ENCODE measurements at regions not wholly inside any gene's neighbourhood (a gene's known extent, or its start where the extent isn't known, plus 50 kb on each side); places are given as distances from the start of the nearest gene placed in this dataset.

DNA sequence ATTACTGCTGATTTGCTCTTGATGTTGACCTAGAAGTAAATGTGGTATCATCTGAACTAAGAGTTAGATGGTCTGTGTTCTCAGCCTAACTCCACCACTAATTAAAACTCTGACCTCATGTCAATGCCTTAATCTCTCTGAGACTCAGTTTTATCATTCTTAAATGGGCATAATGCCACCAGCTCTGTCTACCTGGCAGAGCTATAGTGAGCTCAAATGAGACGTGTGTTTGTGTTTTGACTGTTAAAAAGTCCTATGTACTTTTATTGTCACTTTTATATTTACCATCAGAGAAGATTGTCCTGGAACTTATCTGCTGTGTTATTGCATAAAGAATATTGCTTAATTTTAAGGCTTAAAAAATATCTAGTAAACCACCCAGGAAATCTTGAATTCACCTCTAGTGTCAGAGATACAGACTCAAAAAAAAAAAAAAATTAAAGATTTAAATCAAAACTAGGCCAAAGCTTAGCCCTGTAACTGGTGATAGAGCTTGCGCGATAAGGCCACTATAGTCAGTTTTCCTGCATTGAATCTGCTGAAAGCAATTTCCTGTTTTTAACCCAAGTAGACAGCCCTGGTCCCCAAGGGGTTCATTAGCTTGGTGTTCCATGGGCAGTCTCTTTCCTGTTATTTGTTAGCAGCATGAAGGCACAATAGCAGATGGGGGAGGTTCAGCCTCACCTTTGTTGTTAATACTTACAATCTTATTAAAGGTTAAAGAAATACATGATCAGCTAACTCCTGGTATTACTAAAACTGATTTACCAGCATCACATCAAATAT, 261.8 kb downstream of the ATP23 start:
- no peak for DNase-seq

DNA sequence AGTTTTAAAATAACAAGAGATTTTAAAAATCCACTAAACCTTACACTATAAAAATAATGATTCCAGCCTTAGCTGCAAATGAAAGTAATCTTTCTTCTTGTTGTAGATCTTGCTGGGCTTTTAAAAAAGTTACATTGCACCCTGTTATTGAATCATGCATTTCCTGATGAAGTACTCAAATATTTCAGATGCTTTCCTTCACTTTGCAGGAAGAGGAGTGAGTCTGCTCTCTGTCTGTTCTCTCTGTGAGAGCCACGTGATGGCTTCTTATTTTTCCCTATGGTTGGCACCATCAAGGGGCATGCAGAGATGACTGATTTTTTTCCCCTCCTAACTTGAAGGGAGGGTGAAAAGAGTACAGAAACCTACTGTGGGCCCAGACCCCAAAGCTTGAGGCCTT, 262.7 kb downstream of the ATP23 start:
- no peak for DNase-seq

DNA sequence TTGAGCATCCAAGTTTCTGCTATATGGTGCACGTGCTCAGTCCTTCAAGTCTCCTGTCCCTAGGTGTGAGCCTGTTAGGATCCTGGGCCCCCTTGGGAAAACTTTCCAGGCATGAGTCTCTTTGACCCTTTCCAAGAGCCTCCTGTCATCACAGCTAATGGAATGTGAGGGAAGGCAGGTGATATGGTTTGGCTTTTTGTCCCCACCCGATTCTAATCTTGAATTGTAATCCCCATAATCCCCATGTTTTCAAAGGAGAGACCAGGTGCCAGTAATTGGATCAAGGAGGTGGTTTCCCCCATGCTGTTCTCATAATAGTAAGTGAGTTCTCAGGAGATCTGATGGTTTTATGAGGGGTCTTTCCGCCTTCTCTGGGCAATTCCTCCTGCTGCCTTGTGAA, 265.5 kb downstream of the ATP23 start:
- DNase-seq, result no peak

DNA sequence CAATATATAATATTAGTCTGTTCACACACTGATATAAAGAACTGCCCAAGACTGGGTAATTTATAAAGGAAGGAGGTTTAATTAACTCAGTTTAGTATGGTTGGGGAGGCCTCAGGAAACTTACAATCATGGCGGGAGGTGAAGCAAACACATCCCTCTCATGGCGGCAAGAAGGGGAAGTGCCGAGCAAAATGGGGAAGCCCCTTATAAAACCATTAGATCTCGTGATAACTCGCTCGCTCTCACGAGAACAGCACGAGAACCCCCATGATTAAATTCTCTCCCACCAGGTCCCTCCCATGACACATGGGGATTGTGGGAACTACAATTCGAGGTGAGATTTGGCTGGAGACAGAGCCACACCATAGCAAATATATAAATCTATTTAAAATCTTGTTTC, 269.8 kb downstream of the ATP23 start:
- DNase-seq, result no peak

DNA sequence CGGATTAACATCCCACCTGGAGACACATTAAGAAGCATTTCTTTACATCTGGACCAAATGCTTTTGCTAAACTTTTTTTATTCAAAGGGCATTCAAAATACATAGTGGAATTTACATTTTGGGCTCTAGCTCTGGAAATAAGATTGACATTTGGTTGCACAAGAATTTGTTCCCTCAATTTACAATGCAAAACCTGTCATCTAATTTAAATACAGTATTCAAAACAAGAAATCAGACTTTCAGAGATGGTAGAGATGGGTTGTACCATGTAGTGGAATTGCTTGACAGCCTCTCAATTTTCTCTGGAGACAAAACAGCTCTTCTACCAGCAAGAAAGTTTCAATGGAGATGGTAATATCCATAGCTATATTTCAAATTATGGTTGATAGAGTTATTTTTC, 275.8 kb downstream of the ATP23 start:
- no peak for DNase-seq

DNA sequence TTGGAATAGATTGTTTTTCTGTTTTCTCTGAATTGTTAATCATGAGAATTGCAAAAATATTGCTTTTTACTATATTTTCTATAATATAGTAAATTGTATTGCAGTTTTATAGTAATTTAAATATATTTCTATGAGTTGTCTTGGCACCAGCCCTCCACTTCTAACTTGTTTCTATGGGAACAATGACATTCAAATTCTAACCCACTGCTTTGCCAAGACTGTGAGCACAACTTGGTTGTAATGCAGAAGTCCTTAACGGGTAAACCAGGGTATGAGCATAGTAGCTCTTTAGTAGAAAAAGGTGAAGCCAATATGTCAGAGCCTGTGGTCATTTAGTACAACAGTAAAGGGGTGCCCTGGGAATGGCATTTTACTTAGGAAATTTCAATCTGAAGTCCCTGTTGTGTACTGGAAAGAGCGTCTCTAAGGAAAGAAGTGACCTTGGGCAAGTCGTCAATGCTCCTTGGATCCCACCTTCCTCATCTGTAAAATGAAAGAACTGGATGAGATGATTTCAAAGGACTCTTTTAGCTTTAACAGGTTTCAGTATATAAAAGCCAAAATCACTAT, 283.3 kb downstream of the ATP23 start:
- DNase-seq, result no peak

DNA sequence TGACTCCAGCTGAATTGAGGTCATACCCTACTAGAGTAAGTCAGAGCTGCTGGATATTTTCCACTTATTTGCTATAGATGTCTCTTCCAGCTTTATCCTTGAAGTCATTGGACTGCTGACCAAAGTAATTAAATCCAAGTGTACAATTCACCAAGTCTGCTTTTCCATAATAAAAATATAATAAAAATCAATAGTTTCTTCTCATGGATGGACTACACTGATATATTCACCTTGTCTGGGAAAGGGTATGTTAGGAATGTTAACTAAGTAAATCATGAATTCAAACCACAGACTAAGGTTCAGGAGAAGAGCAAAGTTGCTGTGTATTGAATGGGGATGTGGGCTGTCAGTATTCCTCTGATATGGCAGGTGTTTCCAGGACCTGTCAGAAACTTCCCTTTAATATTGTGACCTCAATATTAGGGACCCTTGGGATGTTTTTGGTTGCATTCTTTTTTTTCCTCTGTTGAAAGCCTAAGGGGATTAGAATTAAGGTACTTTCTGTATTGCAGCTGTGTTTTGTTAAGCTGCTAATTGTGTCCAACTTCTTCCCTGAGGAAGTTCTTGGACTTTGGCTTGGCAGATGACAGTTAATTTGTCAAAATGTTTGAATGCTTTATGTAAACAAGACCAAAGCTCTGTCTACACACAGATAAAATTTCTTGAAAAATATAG, 284.0 kb downstream of the ATP23 start:
- no peak for DNase-seq

DNA sequence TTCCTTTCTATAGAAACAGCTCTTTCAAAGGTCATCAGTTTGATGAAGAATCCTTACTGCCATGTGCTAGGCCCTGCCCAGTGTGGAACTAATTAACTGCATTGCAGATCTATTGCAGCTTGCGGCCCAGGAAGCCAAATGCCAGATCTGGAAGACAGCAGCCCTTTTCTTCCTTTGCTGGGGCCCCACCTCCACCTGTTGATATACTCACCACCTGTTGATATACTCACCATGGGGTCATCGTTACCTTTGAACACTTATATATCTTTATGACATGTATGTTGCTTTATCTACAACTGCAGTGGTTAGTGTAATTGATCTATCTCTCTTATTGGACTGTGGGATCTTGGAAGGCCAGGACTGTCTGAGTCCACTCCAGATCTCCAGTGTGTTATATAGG, 292.5 kb downstream of the ATP23 start:
- DNase-seq, result no peak

DNA sequence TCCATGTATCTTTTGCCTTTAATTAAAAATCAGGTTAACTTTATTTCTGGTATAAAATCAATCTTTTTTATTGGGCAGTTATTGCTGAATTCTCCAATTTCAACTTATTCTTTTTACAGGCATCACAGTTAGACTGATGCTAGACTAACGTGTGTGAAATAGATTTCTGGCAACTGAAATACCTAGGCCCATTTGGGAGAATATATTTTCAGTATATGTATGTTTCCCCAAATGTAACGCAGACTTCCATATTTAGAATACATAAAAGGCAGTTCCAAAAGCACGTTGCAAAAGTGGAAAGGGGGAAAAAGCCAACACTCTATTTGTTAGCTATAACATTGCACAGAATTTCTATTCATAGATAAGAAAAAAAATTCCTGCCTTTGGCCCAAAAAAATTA, 297.0 kb downstream of the ATP23 start:
- no peak for DNase-seq

DNA sequence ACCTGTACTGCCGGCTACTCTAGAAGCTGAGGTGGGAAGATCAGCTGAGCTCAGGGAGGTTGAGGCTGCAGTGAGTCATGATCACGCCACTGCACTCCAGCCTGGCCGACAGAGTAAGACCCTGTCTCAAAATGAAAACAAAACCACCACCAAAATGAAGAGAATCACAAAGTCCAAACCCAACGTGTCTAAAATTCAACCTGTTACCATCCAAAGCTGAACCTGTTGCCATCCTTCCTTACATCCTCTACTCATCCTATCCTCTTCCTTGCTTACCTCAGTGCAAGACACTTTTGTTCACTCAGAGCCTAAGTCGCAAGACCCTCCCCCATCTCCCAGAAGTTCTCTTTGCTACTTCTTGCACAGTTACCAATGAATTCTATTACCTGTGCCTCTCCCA, 299.7 kb downstream of the ATP23 start:
- no peak for DNase-seq

DNA sequence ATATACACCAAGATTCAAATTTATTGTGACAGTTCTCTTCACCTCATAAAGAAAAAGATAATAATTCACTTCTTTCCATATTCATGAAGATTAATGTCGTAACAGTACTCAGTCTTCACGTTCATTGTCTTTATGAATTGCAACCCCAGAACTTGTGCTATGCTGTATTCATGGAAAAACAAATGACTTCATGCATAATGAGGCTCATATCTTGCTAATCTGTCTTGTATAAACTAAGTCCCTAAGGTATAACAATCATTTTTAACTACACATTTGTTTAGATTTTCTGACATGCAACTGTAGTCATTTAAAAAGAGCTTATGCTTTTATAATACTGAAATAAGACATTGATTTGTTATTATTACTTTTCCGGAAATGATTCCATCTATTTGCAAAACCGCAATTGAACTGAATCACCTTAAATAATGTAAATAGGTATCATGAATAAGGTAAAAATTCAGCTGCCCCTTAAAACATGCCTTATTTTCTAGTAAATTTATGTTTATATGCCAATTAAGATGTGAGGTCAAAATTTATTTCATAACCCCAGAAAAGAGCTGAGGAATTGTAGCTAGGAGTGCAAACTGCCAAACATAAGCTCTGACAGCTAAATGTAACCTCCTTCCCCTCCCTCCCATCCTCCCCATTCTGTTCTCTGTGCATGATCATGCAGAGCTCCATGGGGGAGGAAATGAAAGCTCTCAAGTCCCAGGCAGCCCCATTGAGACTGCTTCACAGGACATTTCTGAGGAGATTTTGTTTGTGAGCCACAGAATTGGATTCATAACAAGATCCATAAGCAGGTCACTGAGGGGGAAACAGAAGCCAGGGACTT, 301.6 kb downstream of the ATP23 start:
- DNase-seq, result no peak

DNA sequence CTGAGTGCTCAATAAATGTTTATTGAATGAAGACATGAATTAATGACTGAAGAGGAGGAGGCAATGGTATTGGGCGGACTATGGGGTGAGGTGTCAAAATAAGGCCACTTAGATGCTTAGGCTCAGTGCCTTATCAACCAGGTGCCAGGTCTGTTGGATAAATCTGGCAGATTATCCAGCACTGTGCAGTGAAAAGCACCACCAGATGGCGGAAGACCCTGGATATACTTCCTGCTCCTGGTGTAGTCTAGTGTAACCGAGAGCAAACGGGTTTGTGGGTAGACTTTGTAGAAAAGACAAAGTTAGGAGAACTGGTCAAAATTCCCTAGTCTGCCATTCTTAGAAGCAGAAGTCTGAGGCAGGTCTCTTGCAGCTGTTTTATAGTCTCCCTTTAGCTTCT, 306.3 kb downstream of the ATP23 start:
- DNase-seq, result no peak

DNA sequence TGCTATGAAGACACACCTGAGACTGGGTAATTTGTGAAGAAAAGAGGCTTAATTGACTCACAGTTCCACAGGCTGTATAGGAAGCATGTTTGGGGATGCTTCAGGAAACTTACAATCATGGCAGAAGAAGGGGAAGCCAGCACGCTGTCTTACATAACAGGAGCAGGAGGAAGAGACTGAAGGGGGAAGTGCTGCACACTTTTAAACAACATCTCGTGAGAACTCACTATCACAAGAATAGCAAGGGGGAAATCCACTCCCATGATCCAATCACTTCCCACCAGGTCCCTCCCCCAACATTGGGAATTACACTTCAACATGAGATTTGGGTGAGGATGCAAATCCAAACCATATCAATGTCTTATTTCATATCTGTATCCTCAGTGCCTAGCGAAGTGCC, 307.2 kb downstream of the ATP23 start:
- no peak for DNase-seq

DNA sequence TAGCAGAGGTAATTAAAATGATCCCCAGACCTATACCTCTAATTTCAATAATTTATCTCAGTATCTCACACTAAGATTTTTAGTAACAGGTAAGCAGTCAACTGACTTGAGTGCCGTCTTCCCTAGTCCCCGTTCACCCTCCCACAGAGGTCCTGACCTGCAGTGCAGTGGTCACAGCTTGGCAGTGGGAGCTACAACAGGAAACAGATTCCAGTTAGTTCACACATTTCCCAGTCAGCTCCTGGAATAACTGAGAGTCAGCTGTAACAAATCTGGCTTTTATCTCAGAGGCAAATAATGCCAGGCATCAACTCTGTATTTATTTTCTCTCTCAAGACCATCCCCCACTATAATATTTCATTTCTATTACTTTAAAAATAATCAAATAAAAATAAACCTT, 308.2 kb downstream of the ATP23 start:
- DNase-seq, result no peak

DNA sequence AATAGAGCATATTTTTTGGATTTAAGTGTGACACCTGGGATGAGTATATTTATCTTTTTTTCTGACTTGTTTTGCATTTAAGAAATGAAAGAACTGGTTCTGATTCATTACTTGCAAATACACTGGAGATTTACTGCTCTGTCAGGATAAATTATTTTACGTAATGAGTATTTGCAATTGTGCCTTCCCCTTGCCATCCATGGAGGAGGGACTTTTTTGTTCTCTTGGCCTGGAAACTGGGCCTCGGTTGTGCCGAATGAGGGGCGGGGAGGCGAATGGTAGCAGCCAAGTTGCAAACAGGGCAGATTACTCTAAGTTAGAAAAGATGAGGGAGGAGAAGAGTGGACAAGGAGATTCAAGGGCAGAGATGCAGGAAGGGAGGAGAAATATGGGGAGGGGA, 308.7 kb downstream of the ATP23 start:
- no peak for DNase-seq

DNA sequence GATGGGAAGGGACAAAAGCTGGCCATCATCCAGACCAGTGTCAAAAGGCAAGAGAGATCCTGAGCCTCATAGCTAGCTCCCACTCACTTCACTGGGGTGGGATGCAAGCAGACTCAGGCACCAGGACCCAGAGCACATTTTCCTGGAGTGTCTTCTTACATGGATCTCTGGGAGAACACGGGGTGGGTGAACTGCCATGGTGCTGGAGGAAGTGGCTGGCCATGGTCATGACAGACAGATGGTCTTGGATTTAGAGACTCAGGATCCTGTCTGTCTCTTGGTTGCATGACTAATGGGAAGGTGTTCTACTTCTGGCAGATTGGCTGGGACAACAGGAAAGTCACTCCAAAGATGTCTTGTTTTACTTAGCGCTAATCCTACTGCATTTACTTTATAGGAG, 311.5 kb downstream of the ATP23 start:
- DNase-seq, result no peak

DNA sequence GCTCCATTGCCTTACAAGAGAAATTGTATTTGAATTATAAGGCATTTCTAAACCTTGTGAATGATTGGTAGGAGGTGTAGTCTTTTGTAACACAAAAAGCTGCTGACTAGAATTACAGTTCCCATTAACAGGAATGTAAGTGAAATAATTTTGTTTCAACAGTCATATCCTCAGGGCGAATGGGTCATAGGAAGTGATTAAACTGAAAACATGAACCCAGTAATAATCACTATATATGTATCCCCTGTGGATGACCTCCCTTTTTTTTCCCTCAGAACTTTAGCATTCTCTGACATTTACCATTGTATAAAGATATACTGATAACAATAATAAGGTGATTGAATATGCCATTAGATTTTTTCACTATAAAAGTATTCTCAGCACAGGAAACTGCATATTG, 312.3 kb downstream of the ATP23 start:
- no peak for DNase-seq

DNA sequence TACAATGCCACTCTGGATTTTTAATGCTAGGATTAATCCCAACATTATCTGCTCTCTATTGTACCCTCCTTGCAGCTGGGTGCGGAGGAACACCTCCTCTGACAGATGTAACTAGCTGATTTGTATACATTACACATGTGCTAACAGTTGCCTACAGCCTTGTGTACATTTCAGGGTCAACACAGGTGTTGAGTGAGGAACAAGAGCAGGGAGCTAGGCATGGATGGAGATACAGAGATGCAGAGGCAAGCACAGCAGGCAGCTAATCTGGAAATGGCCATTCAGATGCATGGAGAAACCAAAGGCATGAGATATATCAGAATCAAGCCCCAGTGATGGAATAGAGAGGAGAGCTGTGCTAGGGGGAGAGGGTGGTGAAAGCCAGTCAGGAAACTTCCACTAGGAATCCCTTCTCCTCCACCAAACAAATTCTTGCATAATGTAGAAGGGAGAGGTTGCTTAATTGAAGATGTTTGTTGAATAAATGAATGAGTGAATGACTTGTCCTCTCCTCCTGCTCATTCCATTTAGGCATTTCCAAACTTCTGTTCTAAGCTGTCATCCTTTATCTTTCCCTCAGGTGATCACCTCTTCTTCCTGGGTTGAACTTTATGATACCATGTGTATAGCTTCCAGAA, 313.2 kb downstream of the ATP23 start:
- no peak for DNase-seq

DNA sequence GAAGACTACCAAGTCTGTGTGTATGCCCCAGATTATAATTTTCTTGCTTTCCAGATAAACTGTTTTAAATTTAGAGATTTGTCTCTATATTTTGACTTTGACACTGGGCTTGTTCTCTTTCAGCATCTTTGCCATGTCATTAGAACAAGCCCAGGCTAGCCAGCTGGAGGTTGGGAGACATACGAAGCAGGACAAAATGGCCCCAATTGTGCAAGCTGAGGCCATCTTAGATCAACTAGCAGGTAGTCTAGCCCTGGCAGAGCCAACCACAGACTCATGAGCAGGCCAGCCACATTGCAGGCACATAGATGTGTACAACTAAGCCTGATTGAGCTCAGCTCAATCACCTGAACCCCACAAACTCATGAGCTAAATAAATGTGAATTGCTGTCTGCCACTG, 321.4 kb downstream of the ATP23 start:
- no peak for DNase-seq

DNA sequence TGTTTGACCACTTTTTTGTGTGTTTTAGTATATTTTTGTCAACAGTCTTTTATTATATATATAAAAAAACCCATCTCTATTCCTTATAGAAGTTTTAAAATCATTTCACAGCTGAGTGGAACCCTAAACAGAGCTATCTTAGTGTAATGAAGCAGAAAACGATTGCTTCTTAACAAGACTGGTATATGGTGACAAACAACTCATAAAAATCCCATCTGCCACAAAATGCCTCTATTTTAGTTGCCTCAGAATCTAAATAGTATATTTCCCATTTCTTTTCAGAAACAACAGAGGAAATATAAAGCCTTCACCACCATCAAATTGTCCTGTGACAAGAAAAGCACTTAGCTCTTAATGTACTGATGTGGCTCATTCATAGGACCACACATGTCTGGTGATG, 322.4 kb downstream of the ATP23 start:
- DNase-seq, result no peak

DNA sequence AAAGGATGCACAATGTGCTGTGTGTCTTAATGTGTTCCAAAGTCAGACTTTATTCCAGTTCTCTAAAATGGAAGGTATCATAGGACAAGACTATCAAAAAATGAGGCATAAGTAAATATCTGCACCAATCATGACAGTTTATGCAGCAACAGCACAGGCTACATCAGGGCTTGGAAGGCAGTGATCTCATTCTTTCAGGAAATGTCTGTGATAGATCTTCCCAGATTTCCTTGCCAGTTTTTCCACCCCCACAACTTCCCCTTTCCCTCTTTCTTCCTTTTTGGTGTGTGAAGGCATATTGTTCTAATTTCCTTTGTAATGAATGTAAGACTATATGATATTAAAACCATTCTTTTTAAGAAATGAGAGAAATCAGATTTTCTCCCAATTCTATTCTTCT, 326.7 kb downstream of the ATP23 start:
- no peak for DNase-seq

DNA sequence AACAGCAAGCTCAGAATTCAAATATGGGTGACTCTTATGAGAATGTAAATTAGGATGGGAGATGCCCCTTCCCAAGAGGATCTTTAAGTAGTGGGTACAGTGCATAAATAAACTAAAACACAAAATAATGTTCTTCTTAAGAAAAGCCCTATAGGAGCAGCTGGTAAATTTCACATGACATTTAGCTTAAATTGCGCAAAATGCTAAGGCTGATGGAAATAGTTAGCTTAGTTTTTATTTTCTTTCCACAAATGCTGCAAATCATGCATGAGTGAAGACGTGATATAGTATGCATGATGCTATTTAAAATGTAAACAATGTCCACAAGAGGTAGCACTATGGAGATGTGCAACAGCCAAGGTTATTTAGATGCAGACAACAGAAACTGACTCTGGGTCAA, 328.1 kb downstream of the ATP23 start:
- no peak for DNase-seq

Measured in GDM1 (cell line).